Mammary epithelial cell (primary cell): ENCODE measurements at regions not wholly inside any gene's neighbourhood (a gene's known extent, or its start where the extent isn't known, plus 50 kb on each side); places are given as distances from the start of the nearest gene placed in this dataset.

Experiments used
- CTCF ChIP-seq, 2 donors: IDR thresholded peaks in 1 of 2; conservative IDR thresholded peaks in 1 of 2; 2 replicates each; pipeline ENCODE4 v1.5.1; 2011 to 2012; ENCODE audit warnings: inconsistent platforms in 2 of 2, low read length in 2 of 2, mild to moderate bottlenecking in 2 of 2, control low read depth in 1 of 2, low read depth in 1 of 2; ENCODE audit not compliant: insufficient read depth in 1 of 2; ENCODE audit errors: extremely low read depth in 1 of 2
- EZH2 ChIP-seq: IDR thresholded peaks from 2 replicates; pipeline ENCODE4 v1.6.1; 2012; ENCODE audit warnings: low read length, inconsistent platforms, borderline replicate concordance

- TF ChIP-seq CTCF (conservative IDR thresholded peaks at IDR 0.05 in 1 of 2, IDR thresholded peaks at IDR 0.05 in 1 of 2; ENCODE audit: extremely low read depth in 1 of 2, insufficient read depth in 1 of 2, low read depth in 1 of 2, low read length in 2 of 2) (no peak), EZH2 (no peak)
These were observed 821.5 kb upstream of the IGFBP3 start for GRCh38 chr7:46742601-46743000.
